ENCODE measurements at regions not wholly inside any gene's neighbourhood (a gene's known extent, or its start where the extent isn't known, plus 50 kb on each side); places are given as distances from the start of the nearest gene placed in this dataset.

GRCh38 chr12:83622205-83622604 is 935.5 kb downstream of the TMTC2 start (continued):
- TF ChIP-seq CHD7 (IDR thresholded peaks at IDR 0.05; ENCODE audit: insufficient replicate concordance, low read length) = no peak
- no peak for TF ChIP-seq SP4 (IDR thresholded peaks at IDR 0.05; ENCODE audit: low read length)
- no peak for TF ChIP-seq CREB1 (IDR thresholded peaks at IDR 0.05)
- TF ChIP-seq HDAC6 (IDR thresholded peaks at IDR 0.05; ENCODE audit: low read depth, low read length) = no peak
- no peak for TF ChIP-seq CEBPB (IDR thresholded peaks at IDR 0.05; ENCODE audit: low read depth, low read length)
- TF ChIP-seq PHF8 (conservative IDR thresholded peaks at IDR 0.05; ENCODE audit: low read depth, low read length) = no peak
- no peak for TF ChIP-seq TAF7 (optimal IDR thresholded peaks at IDR 0.05; ENCODE audit: borderline replicate concordance, low read depth, low read length)
- no peak for TF ChIP-seq E2F6 (IDR thresholded peaks at IDR 0.05)
- TF ChIP-seq EGR1 (IDR thresholded peaks at IDR 0.05; ENCODE audit: borderline replicate concordance, low read depth, low read length) = no peak
- no peak for TF ChIP-seq EP300 (IDR thresholded peaks at IDR 0.05; ENCODE audit: borderline replicate concordance in 1 of 2, low read depth in 2 of 2, low read length in 2 of 2)
- TF ChIP-seq SIN3A (conservative IDR thresholded peaks at IDR 0.05 in 1 of 2, IDR thresholded peaks at IDR 0.05 in 1 of 2; ENCODE audit: low read depth in 1 of 2, low read length in 2 of 2) = no peak
- no peak for TF ChIP-seq TEAD4 (IDR thresholded peaks at IDR 0.05; ENCODE audit: low read depth, low read length)

Measured in H1 (cell line).